ENCODE measurements at regions not wholly inside any gene's neighbourhood (a gene's known extent, or its start where the extent isn't known, plus 50 kb on each side); places are given as distances from the start of the nearest gene placed in this dataset.

GRCh38 chr5:167624053-167624452 is 667.4 kb upstream of the WWC1 start:
- no peak for DNase-seq (ENCODE audit: low read depth in 4 of 4, low spot score in 2 of 4)

- no peak for DNase-seq (ENCODE audit: low read depth in 4 of 4, low spot score in 2 of 4)
Measured at GRCh38 chr5:167626341-167627123, 664.9 kb upstream of the WWC1 start.

GRCh38 chr5:167629634-167630033 is 661.8 kb upstream of the WWC1 start:
- DNase-seq (ENCODE audit: low read depth in 4 of 4, low spot score in 2 of 4) = no peak

- DNase-seq (ENCODE audit: low read depth in 4 of 4, low spot score in 2 of 4) = no peak
Measured at GRCh38 chr5:167631191-167631590, 660.3 kb upstream of the WWC1 start.

- no peak for DNase-seq (ENCODE audit: low read depth in 4 of 4, low spot score in 2 of 4)
Measured at GRCh38 chr5:167633114-167633513, 658.3 kb upstream of the WWC1 start.

GRCh38 chr5:167633931-167634341 is 657.5 kb upstream of the WWC1 start:
- no peak for DNase-seq (ENCODE audit: low read depth in 4 of 4, low spot score in 2 of 4)

- DNase-seq (ENCODE audit: low read depth in 4 of 4, low spot score in 2 of 4) = no peak
Measured at GRCh38 chr5:167634432-167634831, 657.0 kb upstream of the WWC1 start.

GRCh38 chr5:167638816-167639215 is 652.6 kb upstream of the WWC1 start:
- no peak for DNase-seq (ENCODE audit: low read depth in 4 of 4, low spot score in 2 of 4)

- no peak for DNase-seq (ENCODE audit: low read depth in 4 of 4, low spot score in 2 of 4)
Measured at GRCh38 chr5:167639273-167639672, 652.2 kb upstream of the WWC1 start.

GRCh38 chr5:167639766-167640165 is 651.7 kb upstream of the WWC1 start:
- DNase-seq (ENCODE audit: low read depth in 4 of 4, low spot score in 2 of 4) = no peak

- no peak for DNase-seq (ENCODE audit: low read depth in 4 of 4, low spot score in 2 of 4)
Measured at GRCh38 chr5:167642181-167642580, 649.3 kb upstream of the WWC1 start.

- DNase-seq (ENCODE audit: low read depth in 4 of 4, low spot score in 2 of 4) = no peak
Measured at GRCh38 chr5:167642779-167643517, 648.5 kb upstream of the WWC1 start.

- DNase-seq (ENCODE audit: low read depth in 4 of 4, low spot score in 2 of 4) = no peak
Measured at GRCh38 chr5:167643631-167644280, 647.7 kb upstream of the WWC1 start.

- no peak for DNase-seq (ENCODE audit: low read depth in 4 of 4, low spot score in 2 of 4)
Measured at GRCh38 chr5:167644619-167645018, 646.8 kb upstream of the WWC1 start.

- DNase-seq (ENCODE audit: low read depth in 4 of 4, low spot score in 2 of 4) = no peak
Measured at GRCh38 chr5:167649471-167649870, 642.0 kb upstream of the WWC1 start.

GRCh38 chr5:167652690-167653089 is 638.8 kb upstream of the WWC1 start:
- no peak for DNase-seq (ENCODE audit: low read depth in 4 of 4, low spot score in 2 of 4)

- no peak for DNase-seq (ENCODE audit: low read depth in 4 of 4, low spot score in 2 of 4)
Measured at GRCh38 chr5:167653645-167654106, 637.8 kb upstream of the WWC1 start.

GRCh38 chr5:167657016-167657415 is 634.4 kb upstream of the WWC1 start:
- no peak for DNase-seq (ENCODE audit: low read depth in 4 of 4, low spot score in 2 of 4)

- no peak for DNase-seq (ENCODE audit: low read depth in 4 of 4, low spot score in 2 of 4)
Measured at GRCh38 chr5:167658889-167659288, 632.6 kb upstream of the WWC1 start.

- no peak for DNase-seq (ENCODE audit: low read depth in 4 of 4, low spot score in 2 of 4)
Measured at GRCh38 chr5:167661605-167662004, 629.8 kb upstream of the WWC1 start.

GRCh38 chr5:167664222-167664804 is 627.1 kb upstream of the WWC1 start:
- DNase-seq (ENCODE audit: low read depth in 4 of 4, low spot score in 2 of 4) = no peak

Measured in left renal cortex interstitium (tissue), 4 donors.